ENCODE measurements at regions not wholly inside any gene's neighbourhood (a gene's known extent, or its start where the extent isn't known, plus 50 kb on each side); places are given as distances from the start of the nearest gene placed in this dataset.

DNA sequence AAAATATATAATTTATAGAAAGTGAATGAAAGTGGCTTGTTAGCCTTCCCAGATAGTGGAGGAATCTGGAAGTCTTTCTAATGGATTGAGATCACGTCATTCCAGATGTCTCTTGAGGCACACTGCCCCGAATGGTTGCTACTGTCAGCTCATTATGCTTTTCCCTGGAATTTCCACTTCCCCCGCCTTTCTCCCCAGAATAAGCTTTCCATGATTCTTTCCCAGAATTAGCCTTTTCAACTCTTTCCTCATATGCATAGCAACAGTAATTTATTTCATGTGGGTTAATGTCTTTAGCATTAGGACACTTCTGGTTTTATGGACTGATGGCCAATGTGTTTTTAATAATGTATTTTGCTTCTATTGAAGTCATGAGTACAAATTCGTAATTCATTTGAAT lies 81.5 kb downstream of the PALM2AKAP2 start:
- H3K9me3 ChIP-seq = no peaks in the 10 kb centered on the region
- H3K36me3 ChIP-seq = no peaks in the 10 kb centered on the region
- H3K4me1 ChIP-seq = no peaks in the 10 kb centered on the region
- DNase-seq = no peak
- H3K27me3 ChIP-seq = no peaks in the 10 kb centered on the region
- no peak overlapping the region for H3K4me3 ChIP-seq
- no peak for TF ChIP-seq POLR2A (IDR thresholded peaks at IDR 0.05)
- TF ChIP-seq, protein P1, sequence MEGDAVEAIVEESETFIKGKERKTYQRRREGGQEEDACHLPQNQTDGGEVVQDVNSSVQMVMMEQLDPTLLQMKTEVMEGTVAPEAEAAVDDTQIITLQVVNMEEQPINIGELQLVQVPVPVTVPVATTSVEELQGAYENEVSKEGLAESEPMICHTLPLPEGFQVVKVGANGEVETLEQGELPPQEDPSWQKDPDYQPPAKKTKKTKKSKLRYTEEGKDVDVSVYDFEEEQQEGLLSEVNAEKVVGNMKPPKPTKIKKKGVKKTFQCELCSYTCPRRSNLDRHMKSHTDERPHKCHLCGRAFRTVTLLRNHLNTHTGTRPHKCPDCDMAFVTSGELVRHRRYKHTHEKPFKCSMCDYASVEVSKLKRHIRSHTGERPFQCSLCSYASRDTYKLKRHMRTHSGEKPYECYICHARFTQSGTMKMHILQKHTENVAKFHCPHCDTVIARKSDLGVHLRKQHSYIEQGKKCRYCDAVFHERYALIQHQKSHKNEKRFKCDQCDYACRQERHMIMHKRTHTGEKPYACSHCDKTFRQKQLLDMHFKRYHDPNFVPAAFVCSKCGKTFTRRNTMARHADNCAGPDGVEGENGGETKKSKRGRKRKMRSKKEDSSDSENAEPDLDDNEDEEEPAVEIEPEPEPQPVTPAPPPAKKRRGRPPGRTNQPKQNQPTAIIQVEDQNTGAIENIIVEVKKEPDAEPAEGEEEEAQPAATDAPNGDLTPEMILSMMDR (IDR thresholded peaks at IDR 0.05) = no peak
- H3K27ac ChIP-seq = peak overlapping the region in 1 of 4 donors; percentile 22

DNA sequence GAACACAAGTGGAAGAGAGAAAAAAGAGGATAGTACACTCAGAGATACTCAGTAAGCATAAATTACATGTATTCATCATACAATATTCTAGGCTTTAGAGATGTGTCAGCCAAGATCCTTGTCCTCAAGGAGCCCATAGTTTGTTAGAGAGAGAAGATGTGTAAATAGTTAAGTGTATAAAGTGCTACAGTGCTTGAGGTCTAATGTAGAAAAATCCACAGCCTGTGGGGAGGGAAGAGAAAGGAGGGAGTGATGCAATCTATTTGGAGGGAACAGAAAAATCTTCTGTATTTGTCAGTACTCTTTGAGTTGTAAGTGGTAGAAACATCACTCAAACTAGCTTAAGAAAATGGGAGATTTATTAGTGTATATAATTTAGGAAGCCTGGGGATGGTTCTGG lies 81.9 kb downstream of the PALM2AKAP2 start:
- Histone ChIP-seq H3K9me3 (no peaks in the 10 kb centered on the region), H3K36me3 (no peaks in the 10 kb centered on the region), H3K27ac (peak overlapping the region in 1 of 4 donors; percentile 22), H3K27me3 (no peaks in the 10 kb centered on the region), H3K4me3 (no peak overlapping the region), H3K4me1 (no peaks in the 10 kb centered on the region)
- no peak for TF ChIP-seq POLR2A (IDR thresholded peaks at IDR 0.05)
- TF ChIP-seq, protein P1 (IDR thresholded peaks at IDR 0.05) = no peak
- DNase-seq = no peak

DNA sequence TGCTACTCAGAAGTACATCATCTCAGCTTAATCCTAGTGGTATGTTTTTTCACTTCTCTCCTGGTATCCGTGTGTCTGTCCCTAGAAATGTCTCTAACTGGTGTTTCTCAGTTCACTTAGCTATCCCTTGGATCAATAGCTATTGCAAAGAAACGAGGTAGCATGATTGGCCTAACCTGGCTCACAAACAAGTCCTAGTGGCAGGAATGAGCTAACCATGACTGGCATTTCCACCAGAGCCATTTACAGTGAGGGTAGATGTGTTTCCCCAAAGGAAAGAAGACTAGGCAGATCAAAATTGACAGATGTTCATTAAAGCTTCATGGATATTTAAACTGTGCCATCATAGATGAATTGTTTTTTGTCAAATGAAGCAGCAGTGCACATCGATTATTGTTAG lies 82.5 kb downstream of the PALM2AKAP2 start:
- no peaks in the 10 kb centered on the region for H3K36me3 ChIP-seq
- TF ChIP-seq POLR2A (IDR thresholded peaks at IDR 0.05) = no peak
- TF ChIP-seq, protein P1 (IDR thresholded peaks at IDR 0.05) = no peak

DNA sequence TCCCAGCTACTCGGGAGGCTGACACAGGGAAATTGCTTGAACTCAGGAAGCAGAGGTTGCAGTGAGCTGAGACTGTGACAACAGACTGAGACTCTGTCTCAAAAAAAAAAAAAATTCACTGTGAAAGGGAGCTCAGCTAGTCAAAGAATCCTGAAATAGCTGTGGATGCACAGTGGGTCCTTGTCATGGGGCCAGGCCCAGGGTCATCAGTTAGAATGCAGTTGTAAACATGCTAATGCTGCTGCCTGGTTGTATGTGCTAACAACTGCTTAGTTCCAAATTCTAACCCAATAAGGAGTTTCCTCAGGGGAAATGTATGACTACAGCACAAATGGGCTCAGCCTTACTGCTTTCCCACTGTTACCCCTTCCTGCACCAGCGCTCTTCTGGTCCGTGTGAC lies 84.0 kb downstream of the PALM2AKAP2 start:
- no peak overlapping the region for H3K4me3 ChIP-seq
- no peak overlapping the region for H3K27ac ChIP-seq
- H3K27me3 ChIP-seq = no peaks in the 10 kb centered on the region
- no peak for DNase-seq
- no peaks in the 10 kb centered on the region for H3K9me3 ChIP-seq
- H3K4me1 ChIP-seq = no peaks in the 10 kb centered on the region
- no peaks in the 10 kb centered on the region for H3K36me3 ChIP-seq
- no peak for TF ChIP-seq POLR2A (IDR thresholded peaks at IDR 0.05)
- TF ChIP-seq, protein P1 (IDR thresholded peaks at IDR 0.05) = no peak

More for the DNA sequence above, 82.5 kb downstream of the PALM2AKAP2 start:
- Histone ChIP-seq H3K27ac (no peak overlapping the region), H3K9me3 (no peaks in the 10 kb centered on the region), H3K4me3 (no peak overlapping the region), H3K4me1 (no peaks in the 10 kb centered on the region), H3K27me3 (no peaks in the 10 kb centered on the region)
- no peak for DNase-seq

DNA sequence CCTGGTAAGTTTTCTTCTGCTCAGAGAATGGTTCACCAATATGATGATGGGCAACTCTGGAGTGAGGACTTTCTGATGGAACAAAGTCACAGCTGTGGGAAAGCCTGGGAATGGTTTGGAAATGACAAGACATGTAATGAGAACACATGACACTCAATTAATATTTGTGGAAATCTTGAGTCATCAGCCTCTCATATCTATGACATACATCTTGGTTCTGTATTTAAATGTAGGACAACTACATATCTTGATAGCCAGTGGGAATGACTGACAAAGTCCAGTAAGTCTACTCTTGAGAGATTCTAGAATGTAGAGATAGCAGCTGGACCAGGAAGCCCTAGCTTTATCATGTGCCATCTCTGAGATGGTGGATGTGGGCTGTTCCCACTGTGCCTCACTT lies 85.5 kb downstream of the PALM2AKAP2 start:
- TF ChIP-seq, protein P1 (IDR thresholded peaks at IDR 0.05) = no peak
- TF ChIP-seq POLR2A (IDR thresholded peaks at IDR 0.05) = no peak

DNA sequence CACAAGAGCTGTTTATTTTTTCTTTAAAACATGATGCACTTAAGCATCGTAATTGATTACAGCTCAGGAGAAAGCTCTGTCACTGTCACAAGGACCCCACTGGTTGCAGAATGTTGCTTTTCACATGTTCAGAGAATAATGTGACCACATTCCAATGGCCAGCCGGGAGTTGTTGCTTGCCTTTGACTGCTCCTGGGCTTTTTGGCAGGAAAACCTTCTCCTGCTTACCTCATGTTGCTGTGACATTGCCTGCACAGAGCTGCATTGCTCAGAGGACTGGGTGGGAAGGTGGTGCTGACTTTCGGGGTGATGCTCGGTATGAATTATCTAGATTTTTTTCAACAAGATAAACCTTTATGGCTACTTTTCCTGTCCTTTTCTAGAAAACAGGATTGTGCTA lies 88.2 kb downstream of the PALM2AKAP2 start:
- Histone ChIP-seq H3K9me3 (no peaks in the 10 kb centered on the region), H3K36me3 (no peaks in the 10 kb centered on the region), H3K4me3 (no peak overlapping the region), H3K4me1 (no peaks in the 10 kb centered on the region), H3K27me3 (no peaks in the 10 kb centered on the region), H3K27ac (no peak overlapping the region)
- TF ChIP-seq, protein P1 (IDR thresholded peaks at IDR 0.05) = no peak
- no peak for TF ChIP-seq POLR2A (IDR thresholded peaks at IDR 0.05)
- no peak for DNase-seq

More for the DNA sequence above, 85.5 kb downstream of the PALM2AKAP2 start:
- no peaks in the 10 kb centered on the region for H3K9me3 ChIP-seq
- no peaks in the 10 kb centered on the region for H3K36me3 ChIP-seq
- no peak for DNase-seq
- no peaks in the 10 kb centered on the region for H3K4me1 ChIP-seq
- no peaks in the 10 kb centered on the region for H3K27me3 ChIP-seq
- no peak overlapping the region for H3K27ac ChIP-seq
- no peak overlapping the region for H3K4me3 ChIP-seq
